Uterus (tissue), 2 donors: ENCODE measurements at regions not wholly inside any gene's neighbourhood (a gene's known extent, or its start where the extent isn't known, plus 50 kb on each side); places are given as distances from the start of the nearest gene placed in this dataset.

Experiments used
- POLR2A ChIP-seq, 2 donors: fragments of 450-650 bp; IDR thresholded peaks; one replicate each; pipeline ENCODE4 v1.6.1; 2016; ENCODE audit warnings: antibody characterized with exemption in 2 of 2, mild to moderate bottlenecking in 1 of 2, moderate library complexity in 1 of 2
- TF ChIP-seq, protein P1 (sequence below), 4 experiments: fragments of 200-600 bp in 2 of 4; fragments of 450-650 bp in 2 of 4; sonication (generic) in 2 of 4; IDR thresholded peaks; one replicate each; pipeline ENCODE4 v1.5.1; 2016 to 2019; ENCODE audit warnings: antibody characterized with exemption in 4 of 4, mild to moderate bottlenecking in 2 of 4, moderate library complexity in 1 of 4

DNA sequence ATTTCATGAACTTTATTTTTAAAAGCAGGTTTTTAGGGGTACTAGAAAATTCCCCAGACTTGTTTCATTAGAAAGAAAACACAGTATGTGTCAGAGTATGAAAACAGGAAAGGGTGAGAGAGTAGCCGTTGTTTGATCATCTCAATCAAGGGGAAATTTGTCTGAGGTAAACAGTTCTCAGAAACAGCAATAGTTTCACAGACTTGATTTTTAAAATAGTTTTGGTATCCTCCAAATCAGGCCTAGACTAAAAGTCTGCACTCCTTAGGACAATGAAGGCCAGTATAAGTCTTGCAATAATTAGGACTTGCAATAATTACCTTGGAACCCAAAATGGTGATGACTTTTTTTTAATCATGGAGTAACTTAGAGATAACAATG is 176.6 kb upstream of the TAB2 start:
- no peak for TF ChIP-seq POLR2A (IDR thresholded peaks at IDR 0.05)
- TF ChIP-seq, protein P1, sequence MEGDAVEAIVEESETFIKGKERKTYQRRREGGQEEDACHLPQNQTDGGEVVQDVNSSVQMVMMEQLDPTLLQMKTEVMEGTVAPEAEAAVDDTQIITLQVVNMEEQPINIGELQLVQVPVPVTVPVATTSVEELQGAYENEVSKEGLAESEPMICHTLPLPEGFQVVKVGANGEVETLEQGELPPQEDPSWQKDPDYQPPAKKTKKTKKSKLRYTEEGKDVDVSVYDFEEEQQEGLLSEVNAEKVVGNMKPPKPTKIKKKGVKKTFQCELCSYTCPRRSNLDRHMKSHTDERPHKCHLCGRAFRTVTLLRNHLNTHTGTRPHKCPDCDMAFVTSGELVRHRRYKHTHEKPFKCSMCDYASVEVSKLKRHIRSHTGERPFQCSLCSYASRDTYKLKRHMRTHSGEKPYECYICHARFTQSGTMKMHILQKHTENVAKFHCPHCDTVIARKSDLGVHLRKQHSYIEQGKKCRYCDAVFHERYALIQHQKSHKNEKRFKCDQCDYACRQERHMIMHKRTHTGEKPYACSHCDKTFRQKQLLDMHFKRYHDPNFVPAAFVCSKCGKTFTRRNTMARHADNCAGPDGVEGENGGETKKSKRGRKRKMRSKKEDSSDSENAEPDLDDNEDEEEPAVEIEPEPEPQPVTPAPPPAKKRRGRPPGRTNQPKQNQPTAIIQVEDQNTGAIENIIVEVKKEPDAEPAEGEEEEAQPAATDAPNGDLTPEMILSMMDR (IDR thresholded peaks at IDR 0.05): no peak
